ENCODE measurements at regions not wholly inside any gene's neighbourhood (a gene's known extent, or its start where the extent isn't known, plus 50 kb on each side); places are given as distances from the start of the nearest gene placed in this dataset.
A peak's percentile ranks its signal among the peaks of the same experiment; 100 is the strongest.
"Not testable (repeated sequence)": the region's sequence is repeated elsewhere in the genome, so short reads cannot be mapped to it uniquely, and the experiment has no call there.

- DNase-seq (ENCODE audit: low read depth), result peak; percentile 66
- no peak for TF ChIP-seq CTCF (IDR thresholded peaks at IDR 0.05; ENCODE audit: low read depth, low read length, missing control alignments)
- H3K4me3 ChIP-seq (ENCODE audit: low read depth, low read length), result no peak overlapping the region
- in situ Hi-C loops (cut with HindIII; ENCODE audit: low sequenced_read_pairs), result no loop called here
Measured at GRCh38 chr1:199029401-199029800, 390.6 kb downstream of the PTPRC start.

- in situ Hi-C loops (cut with HindIII; ENCODE audit: low sequenced_read_pairs), result no loop called here
- no peak overlapping the region for H3K4me3 ChIP-seq (ENCODE audit: low read depth, low read length)
- TF ChIP-seq CTCF (IDR thresholded peaks at IDR 0.05; ENCODE audit: low read depth, low read length, missing control alignments), result no peak
- no peak for DNase-seq (ENCODE audit: low read depth)
Measured at GRCh38 chr1:199029855-199030254, 391.0 kb downstream of the PTPRC start.

- in situ Hi-C loops (cut with HindIII; ENCODE audit: low sequenced_read_pairs); H3K4me3 ChIP-seq (ENCODE audit: low read depth, low read length); DNase-seq (ENCODE audit: low read depth): not testable (repeated sequence)
Measured at GRCh38 chr1:199030541-199030940, 391.7 kb downstream of the PTPRC start.

- H3K4me3 ChIP-seq (ENCODE audit: low read depth, low read length); DNase-seq (ENCODE audit: low read depth); in situ Hi-C loops (cut with HindIII; ENCODE audit: low sequenced_read_pairs): not testable (repeated sequence)
Measured at GRCh38 chr1:199031170-199031569, 392.3 kb downstream of the PTPRC start.

GRCh38 chr1:199032479-199032878 lies 393.6 kb downstream of the PTPRC start:
- DNase-seq (ENCODE audit: low read depth); in situ Hi-C loops (cut with HindIII; ENCODE audit: low sequenced_read_pairs); H3K4me3 ChIP-seq (ENCODE audit: low read depth, low read length): not testable (repeated sequence)

GRCh38 chr1:199033661-199034060 lies 394.8 kb downstream of the PTPRC start:
- in situ Hi-C loops (cut with HindIII; ENCODE audit: low sequenced_read_pairs), result no loop called here
- TF ChIP-seq CTCF (IDR thresholded peaks at IDR 0.05; ENCODE audit: low read depth, low read length, missing control alignments), result no peak
- DNase-seq (ENCODE audit: low read depth), result no peak
- H3K4me3 ChIP-seq (ENCODE audit: low read depth, low read length), result no peak overlapping the region

GRCh38 chr1:199038156-199038555 lies 399.3 kb downstream of the PTPRC start:
- in situ Hi-C loops (cut with HindIII; ENCODE audit: low sequenced_read_pairs), result no loop called here

More at GRCh38 chr1:199038156-199038555, 399.3 kb downstream of the PTPRC start:
- TF ChIP-seq CTCF (IDR thresholded peaks at IDR 0.05; ENCODE audit: low read depth, low read length, missing control alignments), result no peak
- no peak overlapping the region for H3K4me3 ChIP-seq (ENCODE audit: low read depth, low read length)
- DNase-seq (ENCODE audit: low read depth), result no peak
